DND-41 (cell line): ENCODE measurements at regions not wholly inside any gene's neighbourhood (a gene's known extent, or its start where the extent isn't known, plus 50 kb on each side); places are given as distances from the start of the nearest gene placed in this dataset.

Source experiments
- ATAC-seq: fragments of 200-7000 bp; cut with Tn5 transposase; 3 replicates; pipeline ENCODE4 v1.9.1; 2021; ENCODE audit warnings: low read depth; ENCODE audit not compliant: insufficient read depth
- DNase-seq: peaks from one replicate; pipeline ENCODE4 v3.0.0-alpha.2; 2020
- H2AFZ ChIP-seq: 2 replicates; pipeline ENCODE4 v1.6.0; 2012; ENCODE audit warnings: low read depth, low read length
- H3K27ac ChIP-seq: 2 replicates; pipeline ENCODE4 v1.5.1; 2012; ENCODE audit warnings: low read length, inconsistent platforms
- H3K27me3 ChIP-seq: fragments of 200-600 bp; sonication (generic); 2 replicates; pipeline ENCODE4 v1.6.0; 2012; ENCODE audit warnings: low read length, mild to moderate bottlenecking, inconsistent platforms; ENCODE audit not compliant: insufficient read depth, poor library complexity
- H3K36me3 ChIP-seq: 2 replicates; pipeline ENCODE4 v1.5.1; 2012; ENCODE audit warnings: low read length, inconsistent platforms; ENCODE audit not compliant: insufficient read depth
- H3K4me1 ChIP-seq: 2 replicates; pipeline ENCODE4 v1.5.1; 2012; ENCODE audit warnings: mild to moderate bottlenecking, low read length; ENCODE audit not compliant: insufficient read depth
- H3K4me2 ChIP-seq: 2 replicates; pipeline ENCODE4 v1.6.0; 2012; ENCODE audit warnings: mild to moderate bottlenecking, moderate library complexity, low read length, inconsistent platforms; ENCODE audit not compliant: insufficient read depth
- H3K4me3 ChIP-seq, 2 experiments: fragments of 200-600 bp in 1 of 2; shearing (Covaris generic) in 1 of 2; 2 replicates each; pipeline ENCODE4 v1.5.1; 2012 to 2016; ENCODE audit warnings: inconsistent platforms in 2 of 2, low read length in 2 of 2, mild to moderate bottlenecking in 2 of 2, low read depth in 1 of 2, moderate library complexity in 1 of 2
- H3K79me2 ChIP-seq: 2 replicates; pipeline ENCODE4 v1.6.0; 2012; ENCODE audit warnings: low read length, inconsistent platforms; ENCODE audit not compliant: insufficient read depth
- H3K9ac ChIP-seq: 2 replicates; pipeline ENCODE4 v1.6.0; 2012; ENCODE audit warnings: low read depth, mild to moderate bottlenecking, inconsistent platforms, low read length, moderate library complexity
- H3K9me3 ChIP-seq: 2 replicates; pipeline ENCODE4 v1.5.1; 2012; ENCODE audit warnings: low read length, moderate library complexity, mild to moderate bottlenecking, inconsistent platforms; ENCODE audit not compliant: insufficient read depth, severe bottlenecking
- H4K20me1 ChIP-seq: 2 replicates; pipeline ENCODE4 v1.6.0; 2012; ENCODE audit warnings: low read length; ENCODE audit not compliant: insufficient read depth
- EZH2 ChIP-seq: IDR thresholded peaks from 3 replicates; pipeline ENCODE4 v1.6.1; 2012; ENCODE audit warnings: borderline replicate concordance, low read depth, mild to moderate bottlenecking, moderate library complexity, low read length, inconsistent platforms; ENCODE audit not compliant: severe bottlenecking
- TF ChIP-seq, protein P1 (sequence below): IDR thresholded peaks from 2 replicates; pipeline ENCODE4 v1.5.1; 2012; ENCODE audit warnings: borderline replicate concordance, low read length, moderate library complexity, mild to moderate bottlenecking; ENCODE audit not compliant: poor library complexity, severe bottlenecking; ENCODE audit errors: extremely low read depth

DNA sequence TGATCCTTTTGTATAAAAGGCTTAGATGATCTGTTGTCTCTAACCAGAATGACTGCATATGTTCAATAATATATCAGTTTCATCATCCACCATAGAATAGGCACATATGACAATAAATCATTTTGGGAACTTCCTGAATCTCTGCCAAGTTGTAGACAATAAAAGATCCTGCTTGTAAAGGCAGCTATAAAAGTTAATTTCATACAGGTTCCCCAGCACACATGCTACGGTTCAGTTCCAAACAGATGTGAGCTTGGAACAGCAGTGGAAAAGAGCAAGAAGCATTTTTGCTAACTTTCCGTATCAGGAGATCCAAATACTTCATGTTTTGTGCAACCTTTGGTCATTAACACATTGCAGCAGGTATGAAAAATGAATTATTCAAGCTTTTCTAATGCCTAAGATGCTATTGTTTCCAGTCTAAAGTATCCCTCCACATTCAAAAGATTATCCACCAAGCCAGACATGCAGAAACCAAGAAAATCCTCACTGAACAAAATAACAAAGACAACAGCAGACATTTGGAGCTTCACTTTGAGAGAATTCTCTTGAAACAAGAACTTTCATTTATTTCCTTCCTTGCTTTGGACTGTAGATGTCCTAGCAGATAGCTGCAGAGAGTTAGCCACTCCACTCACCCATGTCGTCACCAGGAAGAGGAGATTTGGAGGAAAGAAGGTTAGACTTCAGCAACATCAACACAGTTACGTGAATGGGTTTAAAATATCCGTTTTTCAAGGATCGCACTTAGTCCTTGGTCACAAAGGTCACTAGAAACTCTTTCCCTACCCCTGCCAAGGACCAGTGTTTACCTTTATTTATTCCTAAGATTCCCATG lies 453.5 kb upstream of the JARID2 start:
- H3K27ac ChIP-seq = no peak overlapping the region
- no peaks in the 10 kb centered on the region for H3K27me3 ChIP-seq
- no peak for DNase-seq

DNA sequence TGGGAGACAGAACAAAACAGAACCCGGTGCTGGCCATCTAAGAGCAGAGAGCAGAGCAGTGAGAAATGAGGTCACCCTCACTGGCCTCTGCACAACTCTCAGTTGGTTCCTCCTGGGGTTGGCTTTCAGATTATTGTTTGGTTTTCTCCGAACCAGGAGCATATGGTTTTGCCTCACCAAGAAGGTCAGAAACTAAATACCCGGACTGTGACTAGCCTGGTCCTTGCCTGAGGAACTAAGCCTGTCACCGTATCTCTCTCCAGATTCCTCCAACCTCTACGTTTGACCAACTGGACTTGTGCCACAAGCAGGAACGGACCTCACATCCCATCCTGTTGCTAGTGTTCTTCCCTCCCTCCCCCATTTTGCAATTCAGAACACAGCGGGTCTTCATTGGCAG lies 450.4 kb upstream of the JARID2 start:
- Histone ChIP-seq H3K27ac (no peak overlapping the region), H2AFZ (no peak overlapping the region), H3K9me3 (no peaks in the 10 kb centered on the region), H3K4me3 (no peak overlapping the region), H4K20me1 (no peaks in the 10 kb centered on the region), H3K4me1 (peaks cover 24% of the 10 kb centered on the region), H3K4me2 (no peak overlapping the region), H3K36me3 (no peaks in the 10 kb centered on the region), H3K79me2 (no peaks in the 10 kb centered on the region), H3K27me3 (no peaks in the 10 kb centered on the region), H3K9ac (no peak overlapping the region)
- ATAC-seq (no peak), DNase-seq (no peak)
- TF ChIP-seq EZH2 = no peak
- TF ChIP-seq, protein P1, sequence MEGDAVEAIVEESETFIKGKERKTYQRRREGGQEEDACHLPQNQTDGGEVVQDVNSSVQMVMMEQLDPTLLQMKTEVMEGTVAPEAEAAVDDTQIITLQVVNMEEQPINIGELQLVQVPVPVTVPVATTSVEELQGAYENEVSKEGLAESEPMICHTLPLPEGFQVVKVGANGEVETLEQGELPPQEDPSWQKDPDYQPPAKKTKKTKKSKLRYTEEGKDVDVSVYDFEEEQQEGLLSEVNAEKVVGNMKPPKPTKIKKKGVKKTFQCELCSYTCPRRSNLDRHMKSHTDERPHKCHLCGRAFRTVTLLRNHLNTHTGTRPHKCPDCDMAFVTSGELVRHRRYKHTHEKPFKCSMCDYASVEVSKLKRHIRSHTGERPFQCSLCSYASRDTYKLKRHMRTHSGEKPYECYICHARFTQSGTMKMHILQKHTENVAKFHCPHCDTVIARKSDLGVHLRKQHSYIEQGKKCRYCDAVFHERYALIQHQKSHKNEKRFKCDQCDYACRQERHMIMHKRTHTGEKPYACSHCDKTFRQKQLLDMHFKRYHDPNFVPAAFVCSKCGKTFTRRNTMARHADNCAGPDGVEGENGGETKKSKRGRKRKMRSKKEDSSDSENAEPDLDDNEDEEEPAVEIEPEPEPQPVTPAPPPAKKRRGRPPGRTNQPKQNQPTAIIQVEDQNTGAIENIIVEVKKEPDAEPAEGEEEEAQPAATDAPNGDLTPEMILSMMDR = no peak

More for the DNA sequence above, 453.5 kb upstream of the JARID2 start:
- Histone ChIP-seq H3K4me2 (no peak overlapping the region), H2AFZ (no peak overlapping the region), H3K4me1 (peaks cover 5% of the 10 kb centered on the region), H3K36me3 (no peaks in the 10 kb centered on the region), H3K9ac (no peak overlapping the region), H4K20me1 (no peaks in the 10 kb centered on the region), H3K9me3 (no peaks in the 10 kb centered on the region), H3K4me3 (no peak overlapping the region), H3K79me2 (no peaks in the 10 kb centered on the region)
- ATAC-seq = no peak
- TF ChIP-seq, protein P1 = no peak
- TF ChIP-seq EZH2 = no peak

- ATAC-seq (peak; percentile 81), DNase-seq (peak; percentile 30)
- H2AFZ ChIP-seq = no peak overlapping the region
- TF ChIP-seq, protein P1 = no peak
- TF ChIP-seq EZH2 = no peak
- H3K36me3 ChIP-seq = no peaks in the 10 kb centered on the region
- H3K4me2 ChIP-seq = no peak overlapping the region
- peaks cover 24% of the 10 kb centered on the region for H3K4me1 ChIP-seq
- no peaks in the 10 kb centered on the region for H3K9me3 ChIP-seq
- H3K27ac ChIP-seq = no peak overlapping the region; the same call in 1 of the 2 replicates
- H3K27me3 ChIP-seq = no peaks in the 10 kb centered on the region
- no peaks in the 10 kb centered on the region for H3K79me2 ChIP-seq
- H4K20me1 ChIP-seq = no peaks in the 10 kb centered on the region
- no peak overlapping the region for H3K4me3 ChIP-seq
- H3K9ac ChIP-seq = no peak overlapping the region
These were observed 448.7 kb upstream of the JARID2 start for GRCh38 chr6:14796974-14797762.
